ENCODE measurements at regions not wholly inside any gene's neighbourhood (a gene's known extent, or its start where the extent isn't known, plus 50 kb on each side); places are given as distances from the start of the nearest gene placed in this dataset.

- TF ChIP-seq POLR2A (IDR thresholded peaks at IDR 0.05; ENCODE audit: low read length) = no peak
- TF ChIP-seq, protein P1, sequence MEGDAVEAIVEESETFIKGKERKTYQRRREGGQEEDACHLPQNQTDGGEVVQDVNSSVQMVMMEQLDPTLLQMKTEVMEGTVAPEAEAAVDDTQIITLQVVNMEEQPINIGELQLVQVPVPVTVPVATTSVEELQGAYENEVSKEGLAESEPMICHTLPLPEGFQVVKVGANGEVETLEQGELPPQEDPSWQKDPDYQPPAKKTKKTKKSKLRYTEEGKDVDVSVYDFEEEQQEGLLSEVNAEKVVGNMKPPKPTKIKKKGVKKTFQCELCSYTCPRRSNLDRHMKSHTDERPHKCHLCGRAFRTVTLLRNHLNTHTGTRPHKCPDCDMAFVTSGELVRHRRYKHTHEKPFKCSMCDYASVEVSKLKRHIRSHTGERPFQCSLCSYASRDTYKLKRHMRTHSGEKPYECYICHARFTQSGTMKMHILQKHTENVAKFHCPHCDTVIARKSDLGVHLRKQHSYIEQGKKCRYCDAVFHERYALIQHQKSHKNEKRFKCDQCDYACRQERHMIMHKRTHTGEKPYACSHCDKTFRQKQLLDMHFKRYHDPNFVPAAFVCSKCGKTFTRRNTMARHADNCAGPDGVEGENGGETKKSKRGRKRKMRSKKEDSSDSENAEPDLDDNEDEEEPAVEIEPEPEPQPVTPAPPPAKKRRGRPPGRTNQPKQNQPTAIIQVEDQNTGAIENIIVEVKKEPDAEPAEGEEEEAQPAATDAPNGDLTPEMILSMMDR (IDR thresholded peaks at IDR 0.05) = no peak
- no peak for TF ChIP-seq EP300 (IDR thresholded peaks at IDR 0.05)
- TF ChIP-seq, protein P2, sequence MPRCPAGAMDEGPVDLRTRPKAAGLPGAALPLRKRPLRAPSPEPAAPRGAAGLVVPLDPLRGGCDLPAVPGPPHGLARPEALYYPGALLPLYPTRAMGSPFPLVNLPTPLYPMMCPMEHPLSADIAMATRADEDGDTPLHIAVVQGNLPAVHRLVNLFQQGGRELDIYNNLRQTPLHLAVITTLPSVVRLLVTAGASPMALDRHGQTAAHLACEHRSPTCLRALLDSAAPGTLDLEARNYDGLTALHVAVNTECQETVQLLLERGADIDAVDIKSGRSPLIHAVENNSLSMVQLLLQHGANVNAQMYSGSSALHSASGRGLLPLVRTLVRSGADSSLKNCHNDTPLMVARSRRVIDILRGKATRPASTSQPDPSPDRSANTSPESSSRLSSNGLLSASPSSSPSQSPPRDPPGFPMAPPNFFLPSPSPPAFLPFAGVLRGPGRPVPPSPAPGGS (IDR thresholded peaks at IDR 0.05) = no peak
- TF ChIP-seq HOXA7 (CRISPR knock-in tag; IDR thresholded peaks at IDR 0.05) = no peak
- TF ChIP-seq RAD21 (conservative IDR thresholded peaks at IDR 0.05 in 1 of 2, IDR thresholded peaks at IDR 0.05 in 1 of 2) = no peak
- TF ChIP-seq MYC (IDR thresholded peaks at IDR 0.05; ENCODE audit: borderline replicate concordance, low read length) = no peak
- no peak for TF ChIP-seq MAFK (IDR thresholded peaks at IDR 0.05; ENCODE audit: partially characterized antibody)
- no peak for TF ChIP-seq MAX (IDR thresholded peaks at IDR 0.05)
- TF ChIP-seq RARB (CRISPR knock-in tag; IDR thresholded peaks at IDR 0.05) = no peak
- no peak for TF ChIP-seq RCOR1 (IDR thresholded peaks at IDR 0.05; ENCODE audit: low read depth, low read length)
- no peak for TF ChIP-seq POLR2AphosphoS2 (conservative IDR thresholded peaks at IDR 0.05; ENCODE audit: low read length)
These were observed 345.9 kb downstream of the C16orf95 start for GRCh38 chr16:86971251-86971650.

Measured in A549 (cell line).